ENCODE measurements at regions not wholly inside any gene's neighbourhood (a gene's known extent, or its start where the extent isn't known, plus 50 kb on each side); places are given as distances from the start of the nearest gene placed in this dataset.

- no peak for TF ChIP-seq ATF6 (CRISPR knock-in tag; IDR thresholded peaks at IDR 0.05)
- TF ChIP-seq SAFB (IDR thresholded peaks at IDR 0.05; ENCODE audit: borderline replicate concordance, low read depth, low read length) = no peak
- no peak for TF ChIP-seq RBM17 (IDR thresholded peaks at IDR 0.05; ENCODE audit: borderline replicate concordance, low read depth, low read length)
- no peak for TF ChIP-seq MIER1 (IDR thresholded peaks at IDR 0.05; ENCODE audit: low read depth)
- TF ChIP-seq MCM2 (IDR thresholded peaks at IDR 0.05; ENCODE audit: low read depth) = no peak
- no peak for TF ChIP-seq LEF1 (IDR thresholded peaks at IDR 0.05)
- TF ChIP-seq BDP1 (IDR thresholded peaks at IDR 0.05; ENCODE audit: insufficient read depth, insufficient read length) = no peak
- no peak for TF ChIP-seq CHD1 (IDR thresholded peaks at IDR 0.05; ENCODE audit: low read length)
- no peak for TF ChIP-seq KLF10 (CRISPR knock-in tag; IDR thresholded peaks at IDR 0.05)
These were observed 397.3 kb upstream of the MIR17HG start (continued) for GRCh38 chr13:90950160-90950559.

GRCh38 chr13:90951663-90952062 lies 395.8 kb upstream of the MIR17HG start:
- no peaks in the 10 kb centered on the region for H3K4me1 ChIP-seq (replicated peaks in 1 of 2; ENCODE audit: control insufficient read depth in 2 of 2, insufficient read depth in 2 of 2, low read length in 2 of 2)
- POLR2A ChIA-PET = no interaction called here
- no TSS peak for BruUV-seq (replicated peaks)
- no peak overlapping the region for H3K4me3 ChIP-seq
- H3K27ac ChIP-seq (ENCODE audit: extremely low read depth, low read depth, low read length) = no peak overlapping the region
- H3K36me3 ChIP-seq (ENCODE audit: control insufficient read depth, insufficient read depth, low read length) = no peaks in the 10 kb centered on the region
- no peak overlapping the region for H3K4me2 ChIP-seq (ENCODE audit: insufficient read depth, low read length)
- in situ Hi-C loops (cut with MboI) (no loop called here), intact Hi-C loops (cut with micrococcal nuclease) (no loop called here)
- H3K27me3 ChIP-seq (ENCODE audit: control insufficient read depth in 2 of 2, insufficient read depth in 2 of 2, low read length in 2 of 2) = no peaks in the 10 kb centered on the region
- H3K79me2 ChIP-seq (ENCODE audit: control insufficient read depth, insufficient read depth, low read length) = no peaks in the 10 kb centered on the region
- no peaks in the 10 kb centered on the region; the same call in 1 of the 2 replicates for H3K9me3 ChIP-seq (replicated peaks; ENCODE audit: control insufficient read depth, insufficient read depth, low read depth, low read length)
- FAIRE-seq (no peak), DNase-seq (ENCODE audit: extremely low read depth in 1 of 4, low spot score in 3 of 4) (no peak), ATAC-seq (no peak)
- CTCF ChIA-PET (ENCODE audit: low intra/inter-chr PET ratio) = no interaction called here
- H2AFZ ChIP-seq (ENCODE audit: low read depth, low read length) = no peak overlapping the region
- H3K9ac ChIP-seq (ENCODE audit: insufficient read depth in 1 of 2, low read depth in 2 of 2, low read length in 2 of 2) = no peak overlapping the region
- 1% methylated on average over 5 of the region's 5 CpGs for WGBS (ENCODE audit: insufficient coverage, low coverage, missing lambda C conversion rate)
- no peaks in the 10 kb centered on the region for H3K9me1 ChIP-seq (ENCODE audit: control insufficient read depth, insufficient read depth, low read length)
- H4K20me1 ChIP-seq (replicated peaks; ENCODE audit: control insufficient read depth, insufficient read depth, low read length) = no peaks in the 10 kb centered on the region
- TF ChIP-seq ZMIZ1 (IDR thresholded peaks at IDR 0.05; ENCODE audit: low read depth in 2 of 2, low read length in 2 of 2) = no peak
- no peak for TF ChIP-seq NUFIP1 (IDR thresholded peaks at IDR 0.05; ENCODE audit: partially characterized antibody)
- TF ChIP-seq NCOA6 (IDR thresholded peaks at IDR 0.05) = no peak

Data from K562 (cell line).